Testis (tissue), 2 donors: ENCODE measurements at regions not wholly inside any gene's neighbourhood (a gene's known extent, or its start where the extent isn't known, plus 50 kb on each side); places are given as distances from the start of the nearest gene placed in this dataset.

ENCODE experiments used
- POLR2A ChIP-seq: fragments of 450-650 bp; IDR thresholded peaks from one replicate; pipeline ENCODE4 v1.6.1; 2017; ENCODE audit warnings: antibody characterized with exemption, mild to moderate bottlenecking, moderate library complexity
- TF ChIP-seq, protein P1 (sequence below), 3 experiments: fragments of 450-650 bp in 2 of 3; fragments of 200-600 bp in 1 of 3; sonication (generic) in 1 of 3; IDR thresholded peaks; one replicate each; pipeline ENCODE4 v1.5.1; 2016 to 2019; ENCODE audit warnings: antibody characterized with exemption in 3 of 3, mild to moderate bottlenecking in 2 of 3, moderate library complexity in 1 of 3

DNA sequence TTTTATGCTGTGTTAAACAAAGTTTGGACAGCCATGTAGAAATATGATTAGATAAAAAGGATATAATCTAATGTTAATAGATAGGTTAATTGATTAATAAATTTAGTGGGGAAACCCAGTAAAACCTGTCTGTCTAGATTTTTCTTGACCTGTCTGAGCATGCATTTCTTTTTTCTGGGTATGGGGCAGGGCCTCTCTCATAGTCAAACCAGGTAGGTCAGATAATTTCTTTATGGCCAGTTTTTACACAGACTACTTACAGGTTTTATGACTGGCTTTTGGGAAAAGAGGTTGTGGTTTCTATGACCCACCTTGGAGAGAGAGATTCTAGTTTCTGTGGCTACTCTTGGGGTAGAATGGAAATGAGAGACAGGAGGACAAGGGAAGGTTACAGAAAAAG lies 135.6 kb upstream of the EPHA5 start:
- TF ChIP-seq, protein P1, sequence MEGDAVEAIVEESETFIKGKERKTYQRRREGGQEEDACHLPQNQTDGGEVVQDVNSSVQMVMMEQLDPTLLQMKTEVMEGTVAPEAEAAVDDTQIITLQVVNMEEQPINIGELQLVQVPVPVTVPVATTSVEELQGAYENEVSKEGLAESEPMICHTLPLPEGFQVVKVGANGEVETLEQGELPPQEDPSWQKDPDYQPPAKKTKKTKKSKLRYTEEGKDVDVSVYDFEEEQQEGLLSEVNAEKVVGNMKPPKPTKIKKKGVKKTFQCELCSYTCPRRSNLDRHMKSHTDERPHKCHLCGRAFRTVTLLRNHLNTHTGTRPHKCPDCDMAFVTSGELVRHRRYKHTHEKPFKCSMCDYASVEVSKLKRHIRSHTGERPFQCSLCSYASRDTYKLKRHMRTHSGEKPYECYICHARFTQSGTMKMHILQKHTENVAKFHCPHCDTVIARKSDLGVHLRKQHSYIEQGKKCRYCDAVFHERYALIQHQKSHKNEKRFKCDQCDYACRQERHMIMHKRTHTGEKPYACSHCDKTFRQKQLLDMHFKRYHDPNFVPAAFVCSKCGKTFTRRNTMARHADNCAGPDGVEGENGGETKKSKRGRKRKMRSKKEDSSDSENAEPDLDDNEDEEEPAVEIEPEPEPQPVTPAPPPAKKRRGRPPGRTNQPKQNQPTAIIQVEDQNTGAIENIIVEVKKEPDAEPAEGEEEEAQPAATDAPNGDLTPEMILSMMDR (IDR thresholded peaks at IDR 0.05) = no peak
- TF ChIP-seq POLR2A = no peak
